ENCODE measurements at regions not wholly inside any gene's neighbourhood (a gene's known extent, or its start where the extent isn't known, plus 50 kb on each side); places are given as distances from the start of the nearest gene placed in this dataset.
"Not testable (repeated sequence)": the region's sequence is repeated elsewhere in the genome, so short reads cannot be mapped to it uniquely, and the experiment has no call there.

GRCh38 chr4:170775851-170776250 lies 686.1 kb upstream of the AADAT start:
- no peak for DNase-seq

GRCh38 chr4:170773709-170774273 lies 684.0 kb upstream of the AADAT start:
- DNase-seq = no peak

GRCh38 chr4:170772429-170772828 lies 682.7 kb upstream of the AADAT start:
- DNase-seq = no peak

DNA sequence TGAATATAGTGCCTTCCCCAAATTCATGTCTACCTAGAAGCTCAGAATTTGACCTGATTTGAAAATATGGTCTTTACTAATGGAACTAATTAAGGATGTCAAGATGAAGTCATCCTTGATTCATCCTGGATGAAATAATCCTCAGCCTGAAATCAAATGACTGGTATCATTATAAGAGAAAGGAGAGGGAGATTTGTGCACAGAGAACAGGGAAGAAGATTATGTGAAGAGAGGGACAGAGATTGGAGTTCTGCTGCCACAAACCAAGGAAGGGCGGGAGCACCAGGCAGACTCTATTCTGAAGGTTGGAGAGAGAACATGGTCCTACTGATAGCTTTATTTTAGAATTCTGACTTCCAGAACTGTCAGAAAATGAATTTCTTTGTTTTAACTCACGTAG lies 680.9 kb upstream of the AADAT start:
- DNase-seq = no peak

GRCh38 chr4:170769862-170770261 lies 680.1 kb upstream of the AADAT start:
- no peak for DNase-seq

DNA sequence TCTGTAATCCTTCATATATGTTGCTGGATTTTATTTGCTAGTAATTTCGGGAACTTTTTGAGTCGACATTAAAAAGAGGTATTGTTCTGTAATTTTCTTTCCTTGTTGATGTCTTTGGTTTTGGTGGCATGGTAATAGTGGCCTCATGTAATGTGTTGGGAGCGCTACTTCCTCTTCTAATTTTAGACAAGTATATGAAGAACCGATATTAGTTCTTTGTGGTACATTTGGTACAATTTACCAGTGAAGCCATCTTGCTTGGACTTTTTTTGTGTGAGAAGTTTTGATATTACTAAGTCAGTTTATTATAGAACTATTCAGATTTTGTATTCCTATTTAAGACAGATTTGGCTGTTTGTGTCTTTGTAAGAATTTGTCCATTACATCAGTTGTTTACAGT lies 669.2 kb upstream of the AADAT start:
- DNase-seq = no peak

DNA sequence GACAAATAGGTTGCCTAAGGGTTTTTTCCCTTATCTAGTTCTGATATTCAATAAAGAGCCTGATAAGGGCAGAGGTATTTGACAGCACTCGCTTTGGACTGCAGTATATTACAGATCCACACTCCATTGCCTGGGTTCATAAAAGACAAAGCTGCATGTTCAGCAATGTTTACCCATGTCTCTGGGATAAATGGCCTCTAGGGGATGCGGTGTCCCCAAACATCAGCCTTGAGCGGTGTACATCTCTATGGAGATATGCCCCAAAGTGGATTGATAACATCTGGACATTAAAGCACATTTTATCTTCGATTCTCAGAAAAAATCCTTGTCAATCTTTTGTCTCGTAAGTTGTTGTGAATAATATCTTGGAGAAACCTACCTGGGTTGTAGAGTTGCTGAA lies 660.8 kb upstream of the AADAT start:
- no peak for DNase-seq

GRCh38 chr4:170748975-170749374 lies 659.2 kb upstream of the AADAT start:
- DNase-seq = no peak

GRCh38 chr4:170743633-170744032 lies 653.9 kb upstream of the AADAT start:
- no peak for DNase-seq

DNA sequence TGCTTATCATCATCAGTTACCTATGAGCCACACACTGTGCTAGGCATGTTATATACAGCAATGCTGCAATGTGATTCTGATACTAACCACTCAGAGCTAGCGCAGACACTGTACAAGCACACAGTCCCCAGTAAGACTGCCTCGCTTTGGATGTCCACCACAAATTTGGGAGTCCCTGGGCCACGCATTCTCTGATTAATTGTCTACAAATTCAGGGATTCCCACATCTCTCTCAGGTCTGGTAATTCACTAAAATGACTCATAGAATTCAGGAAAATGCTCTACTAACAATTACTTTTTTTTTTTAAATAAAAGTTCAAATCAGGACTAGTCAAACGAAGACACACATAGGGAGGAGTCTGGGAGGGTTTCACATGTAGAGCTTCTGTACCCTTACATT lies 652.1 kb upstream of the AADAT start:
- DNase-seq = no peak

- no peak for DNase-seq
These were observed 647.0 kb upstream of the AADAT start for GRCh38 chr4:170736710-170737109.

DNA sequence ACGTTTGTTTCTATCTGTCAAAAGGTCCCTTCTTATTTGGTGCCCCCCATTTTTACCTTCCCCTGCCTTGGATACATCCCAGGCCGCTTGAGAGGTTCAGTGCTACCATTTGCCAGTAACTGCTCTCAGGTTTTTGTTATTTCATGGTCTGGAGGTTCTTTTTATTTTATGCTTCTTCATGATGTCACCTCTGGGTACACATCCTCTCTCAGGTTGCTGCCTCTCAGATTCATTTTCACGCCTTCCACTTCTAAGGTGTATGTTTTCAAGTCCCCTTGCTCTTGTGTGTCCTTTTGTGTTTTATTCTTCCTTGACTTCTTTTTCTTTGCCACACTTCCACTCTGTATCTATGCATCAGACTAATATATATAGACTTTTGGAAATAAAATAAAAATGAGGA lies 640.1 kb upstream of the AADAT start:
- no peak for DNase-seq

GRCh38 chr4:170729236-170729635 lies 639.5 kb upstream of the AADAT start:
- no peak for DNase-seq

DNA sequence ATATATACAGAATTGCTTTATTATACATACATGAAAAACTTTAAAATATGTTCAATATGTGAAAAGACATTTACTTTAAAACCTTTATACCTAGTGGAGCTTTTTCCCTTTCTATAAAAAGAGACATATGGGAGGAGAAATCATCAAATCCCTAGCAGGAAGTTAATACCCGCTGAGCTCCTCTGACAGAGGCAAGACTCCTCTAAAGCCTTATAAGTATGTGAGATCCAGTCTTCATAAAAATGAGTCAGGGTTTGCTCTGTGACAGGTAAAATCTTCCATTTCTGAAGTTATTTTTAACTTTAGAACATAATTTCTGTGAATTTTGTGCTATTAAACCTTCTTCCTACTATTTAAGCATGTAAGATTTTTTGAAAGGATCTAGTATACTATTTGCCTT lies 634.4 kb upstream of the AADAT start:
- DNase-seq = no peak

DNA sequence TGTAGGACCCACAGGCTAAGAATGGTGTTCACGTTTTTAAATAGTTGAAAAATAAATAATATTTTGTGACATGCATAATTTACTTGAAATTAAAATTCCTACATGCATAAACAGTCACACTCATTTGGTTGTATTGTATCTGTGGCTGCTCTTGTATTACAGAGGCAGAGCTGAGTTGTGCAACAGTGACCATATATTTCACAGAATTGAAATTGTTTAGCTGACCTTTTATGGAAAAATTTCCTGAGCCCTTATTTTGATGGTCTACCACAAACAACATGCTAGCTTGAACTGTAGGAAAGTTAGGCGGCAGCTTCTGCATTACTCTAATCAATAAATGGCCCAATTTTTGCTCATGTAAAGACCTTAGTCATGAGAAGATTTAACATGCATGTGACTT lies 633.4 kb upstream of the AADAT start:
- no peak for DNase-seq

GRCh38 chr4:170721812-170722373 lies 632.1 kb upstream of the AADAT start:
- no peak for DNase-seq

GRCh38 chr4:170716868-170717267 lies 627.1 kb upstream of the AADAT start:
- no peak for DNase-seq

DNA sequence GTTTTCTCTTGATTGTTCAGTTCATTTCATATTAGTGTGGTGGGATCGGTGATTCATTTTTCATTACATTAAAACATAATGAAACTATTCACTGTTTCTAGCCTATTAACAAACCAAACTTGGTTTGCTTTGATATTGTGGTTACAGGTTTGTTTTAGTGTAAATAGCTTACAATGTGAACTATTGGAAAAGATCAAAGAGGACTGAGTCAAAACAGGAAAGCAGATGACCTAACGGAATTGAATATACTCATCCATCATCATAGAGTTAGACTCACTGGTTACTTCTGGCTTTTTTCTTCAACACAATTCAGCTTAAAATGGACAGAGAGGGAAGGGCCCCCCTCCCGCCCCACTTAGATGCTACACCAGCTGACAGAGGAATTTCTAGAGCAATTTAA lies 616.2 kb upstream of the AADAT start:
- DNase-seq = no peak

DNA sequence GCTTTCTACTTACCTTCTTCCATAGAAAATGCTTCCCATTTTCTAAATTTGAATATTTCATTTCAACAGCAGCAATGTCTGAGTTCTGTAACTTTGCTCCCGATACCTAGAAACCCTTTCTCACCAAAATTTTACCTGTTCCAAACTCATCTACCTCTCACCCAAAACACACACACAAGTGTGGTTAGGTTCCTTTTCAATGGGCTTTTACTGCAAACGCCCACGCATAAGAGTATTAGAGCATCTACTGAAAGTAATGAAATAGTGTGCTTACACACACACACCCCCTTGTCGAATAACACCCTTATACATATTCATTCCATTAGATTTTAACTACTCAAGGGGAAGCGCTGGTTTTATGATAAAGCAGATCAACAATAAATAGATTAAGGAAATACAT lies 610.3 kb upstream of the AADAT start:
- no peak for DNase-seq

DNA sequence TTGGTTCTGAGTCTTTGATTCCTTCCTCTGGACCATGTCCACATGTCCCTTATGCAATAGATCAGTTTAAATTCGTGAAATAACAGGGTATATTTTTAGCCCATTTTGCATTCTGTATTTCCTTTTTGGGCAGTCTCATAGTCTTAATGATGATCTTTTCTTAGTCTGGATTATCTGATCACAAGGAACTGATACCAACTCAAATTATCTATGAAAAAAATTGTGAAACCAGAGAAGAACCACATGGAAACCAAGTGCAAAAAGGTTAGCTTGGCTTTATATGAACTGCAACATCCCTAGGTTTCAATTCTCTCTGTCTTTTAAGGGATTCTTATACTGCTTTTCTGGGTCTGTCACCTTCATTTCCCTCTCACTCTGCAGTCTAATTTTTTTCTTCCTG lies 608.6 kb upstream of the AADAT start:
- DNase-seq = no peak

GRCh38 chr4:170697845-170698244 lies 608.1 kb upstream of the AADAT start:
- no peak for DNase-seq

- DNase-seq = no peak
These were observed 607.3 kb upstream of the AADAT start for GRCh38 chr4:170697045-170697444.

GRCh38 chr4:170691168-170691567 lies 601.4 kb upstream of the AADAT start:
- DNase-seq = no peak

DNA sequence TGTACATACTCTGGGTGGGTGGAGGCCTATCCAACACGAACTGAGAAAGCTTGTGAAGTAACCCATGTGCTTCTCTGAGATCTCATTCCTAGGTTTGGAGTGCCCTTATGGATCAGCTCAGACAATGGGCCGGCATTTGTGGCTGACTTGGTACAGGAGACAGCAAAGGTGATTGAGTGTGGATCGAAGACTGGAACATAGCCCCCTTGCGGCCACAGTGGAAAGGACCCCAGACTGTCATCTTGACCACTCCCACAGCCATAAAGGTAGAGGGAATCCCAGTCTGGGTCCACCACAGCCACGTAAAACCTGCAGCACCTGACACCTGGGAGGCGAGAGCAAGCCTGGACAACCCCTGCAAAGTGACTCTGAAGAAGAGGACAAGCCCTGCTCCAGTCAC lies 598.0 kb upstream of the AADAT start:
- DNase-seq = no peak

- not testable (repeated sequence) for DNase-seq
These were observed 595.9 kb upstream of the AADAT start for GRCh38 chr4:170685701-170686100.

Measured in activated gamma-delta T cell (primary cell).